SK-N-MC (cell line): ENCODE measurements at regions not wholly inside any gene's neighbourhood (a gene's known extent, or its start where the extent isn't known, plus 50 kb on each side); places are given as distances from the start of the nearest gene placed in this dataset.

Experiments used
- EZH2 ChIP-seq: fragments of 200-600 bp; sonication (generic); IDR thresholded peaks from one replicate; pipeline ENCODE4 v1.6.1; 2017; ENCODE audit warnings: antibody characterized with exemption
- FOXP2 ChIP-seq: optimal IDR thresholded peaks from 2 replicates; pipeline ENCODE3; 2011; ENCODE audit warnings: mild to moderate bottlenecking, moderate library complexity; ENCODE audit not compliant: insufficient read depth; ENCODE audit errors: extremely low read length, control extremely low read depth

- TF ChIP-seq EZH2 (no peak), FOXP2 (no peak)
Observed at GRCh38 chr7:7032221-7032620, 150.1 kb upstream of the C1GALT1 start.
